Cardiac muscle cell (in vitro differentiated cells and primary cell): ENCODE measurements at regions not wholly inside any gene's neighbourhood (a gene's known extent, or its start where the extent isn't known, plus 50 kb on each side); places are given as distances from the start of the nearest gene placed in this dataset.

Experiments
- DNase-seq, 2 donors: peaks; one replicate each; pipeline versions ENCODE4 v3.0.0 to v3.0.0-alpha.2; 2010 to 2017; ENCODE audit warnings: low read depth in 1 of 2, low spot score in 1 of 2
- H3K27ac ChIP-seq: fragments of 200-600 bp; sonication (generic); 2 replicates; pipeline ENCODE4 v1.5.1; 2016
- H3K27me3 ChIP-seq: fragments of 200-600 bp; sonication (generic); 2 replicates; pipeline ENCODE4 v1.6.0; 2016; ENCODE audit warnings: control low read depth
- H3K36me3 ChIP-seq: fragments of 200-600 bp; sonication (generic); 2 replicates; pipeline ENCODE4 v1.5.1; 2016; ENCODE audit warnings: control low read depth
- H3K4me1 ChIP-seq: fragments of 200-600 bp; sonication (generic); 2 replicates; pipeline ENCODE4 v1.8.1; 2017; ENCODE audit warnings: low read depth, mild to moderate bottlenecking, mixed run types
- H3K4me3 ChIP-seq: fragments of 200-600 bp; sonication (generic); 2 replicates; pipeline ENCODE4 v1.5.1; 2016; ENCODE audit warnings: mild to moderate bottlenecking
- H3K9me3 ChIP-seq: fragments of 200-600 bp; sonication (generic); 2 replicates; pipeline ENCODE4 v1.5.1; 2017; ENCODE audit warnings: low read depth, mild to moderate bottlenecking, control low read depth
- CTCF ChIP-seq: IDR thresholded peaks from 2 replicates; pipeline ENCODE4 v1.5.1; 2012; ENCODE audit warnings: low read depth, mild to moderate bottlenecking, low read length

GRCh38 chr1:117284399-117285215, 73.9 kb upstream of the VTCN1 start:
- Histone ChIP-seq H3K27me3 (no peaks in the 10 kb centered on the region), H3K9me3 (no peaks in the 10 kb centered on the region), H3K4me3 (no peak overlapping the region), H3K36me3 (no peaks in the 10 kb centered on the region), H3K27ac (no peak overlapping the region), H3K4me1 (no peaks in the 10 kb centered on the region)
- TF ChIP-seq CTCF, result peak; percentile 52
- DNase-seq, result peak; percentile 73 to 75

GRCh38 chr1:117278531-117278930, 67.8 kb upstream of the VTCN1 start:
- H3K4me3 ChIP-seq, result no peak overlapping the region
- no peaks in the 10 kb centered on the region for H3K4me1 ChIP-seq
- no peaks in the 10 kb centered on the region for H3K36me3 ChIP-seq
- no peak for TF ChIP-seq CTCF
- no peak for DNase-seq
- H3K9me3 ChIP-seq, result no peaks in the 10 kb centered on the region
- H3K27ac ChIP-seq, result no peak overlapping the region
- no peaks in the 10 kb centered on the region for H3K27me3 ChIP-seq

DNA sequence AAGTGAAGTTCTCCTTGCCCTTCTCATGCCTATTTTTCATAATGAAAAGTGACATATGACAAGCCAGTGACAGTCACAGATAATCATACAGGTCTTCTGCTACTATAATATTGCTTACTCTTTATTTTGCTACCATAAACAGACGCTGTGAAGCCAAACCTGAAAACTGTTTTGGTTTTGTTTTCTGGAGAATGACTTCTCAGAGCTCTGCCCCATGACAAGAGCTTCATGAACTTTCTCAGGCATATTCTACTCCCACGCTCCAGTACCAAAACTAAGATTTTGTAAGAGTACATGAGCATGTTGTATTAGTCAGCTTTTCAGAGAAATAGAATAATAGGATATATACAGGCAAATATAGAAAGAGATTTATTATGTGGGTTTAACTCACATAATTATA, 64.3 kb upstream of the VTCN1 start:
- peak in 1 of 2 donors; percentile 25 for DNase-seq
- no peak for TF ChIP-seq CTCF
- H3K9me3 ChIP-seq, result no peaks in the 10 kb centered on the region

DNA sequence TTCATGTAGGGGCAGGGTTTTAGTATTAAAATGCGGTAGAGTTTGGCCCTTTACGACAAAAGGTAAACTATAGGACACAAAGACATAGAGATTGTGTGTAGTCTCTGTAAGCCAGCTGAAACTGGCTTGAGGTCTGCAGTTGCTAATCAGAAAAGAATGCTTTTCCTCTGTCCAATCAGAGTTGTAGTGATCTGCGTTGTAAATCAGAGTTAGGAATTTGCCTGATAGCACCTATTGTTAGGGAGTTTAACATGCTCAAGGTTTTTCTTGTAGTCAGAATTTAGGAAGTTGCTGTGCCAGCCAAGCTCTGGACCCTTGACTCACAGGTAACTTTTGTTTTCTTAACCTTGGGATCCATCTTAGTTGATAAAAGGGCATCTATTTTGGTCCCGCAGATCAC, 61.2 kb upstream of the VTCN1 start:
- peaks cover 22% of the 10 kb centered on the region for H3K4me1 ChIP-seq
- H3K9me3 ChIP-seq, result no peaks in the 10 kb centered on the region
- H3K27ac ChIP-seq, result no peak overlapping the region
- H3K4me3 ChIP-seq, result no peak overlapping the region
- no peaks in the 10 kb centered on the region for H3K36me3 ChIP-seq
- TF ChIP-seq CTCF, result no peak
- no peaks in the 10 kb centered on the region for H3K27me3 ChIP-seq
- no peak for DNase-seq

More for the DNA sequence above, 64.3 kb upstream of the VTCN1 start:
- no peak overlapping the region for H3K27ac ChIP-seq
- H3K4me3 ChIP-seq, result no peak overlapping the region
- H3K36me3 ChIP-seq, result no peaks in the 10 kb centered on the region
- H3K27me3 ChIP-seq, result no peaks in the 10 kb centered on the region
- no peaks in the 10 kb centered on the region for H3K4me1 ChIP-seq

DNA sequence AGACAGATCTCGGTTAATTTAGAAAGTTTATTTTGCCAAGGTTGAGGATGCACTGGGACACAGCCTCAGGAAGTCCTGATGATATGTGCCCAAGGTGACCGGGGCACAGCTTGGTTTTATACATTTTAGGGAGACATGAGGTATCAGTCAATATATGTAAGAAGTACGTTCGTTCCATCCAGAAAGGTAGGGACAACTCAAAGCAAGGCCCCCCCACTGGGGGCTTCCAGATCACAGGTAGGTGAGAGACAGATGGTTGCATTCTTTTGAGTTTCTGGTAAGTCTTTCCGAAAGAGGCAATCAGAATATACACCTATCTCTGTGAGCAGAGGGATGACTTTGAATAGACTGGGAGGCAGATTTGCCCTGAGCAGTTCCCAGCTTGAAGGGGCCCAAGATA, 60.4 kb upstream of the VTCN1 start:
- no peak for TF ChIP-seq CTCF
- Histone ChIP-seq H3K36me3 (no peaks in the 10 kb centered on the region), H3K27me3 (no peaks in the 10 kb centered on the region), H3K9me3 (no peaks in the 10 kb centered on the region), H3K27ac (no peak overlapping the region), H3K4me1 (peaks cover 26% of the 10 kb centered on the region), H3K4me3 (no peak overlapping the region)
- no peak for DNase-seq
